ENCODE measurements at regions not wholly inside any gene's neighbourhood (a gene's known extent, or its start where the extent isn't known, plus 50 kb on each side); places are given as distances from the start of the nearest gene placed in this dataset.
"Not testable (repeated sequence)": the region's sequence is repeated elsewhere in the genome, so short reads cannot be mapped to it uniquely, and the experiment has no call there.

- Histone ChIP-seq H3K36me3 (ENCODE audit: low read depth) (no peaks in the 10 kb centered on the region), H3K27me3 (ENCODE audit: insufficient read depth, poor library complexity, severe bottlenecking) (no peaks in the 10 kb centered on the region), H3K4me3 (ENCODE audit: severe bottlenecking) (no peak overlapping the region), H3K27ac (ENCODE audit: poor library complexity, severe bottlenecking) (no peak overlapping the region), H3K4me1 (ENCODE audit: insufficient read depth, poor library complexity, severe bottlenecking) (no peaks in the 10 kb centered on the region), H3K9me3 (ENCODE audit: severe bottlenecking) (no peaks in the 10 kb centered on the region)
- TF ChIP-seq, protein P1, sequence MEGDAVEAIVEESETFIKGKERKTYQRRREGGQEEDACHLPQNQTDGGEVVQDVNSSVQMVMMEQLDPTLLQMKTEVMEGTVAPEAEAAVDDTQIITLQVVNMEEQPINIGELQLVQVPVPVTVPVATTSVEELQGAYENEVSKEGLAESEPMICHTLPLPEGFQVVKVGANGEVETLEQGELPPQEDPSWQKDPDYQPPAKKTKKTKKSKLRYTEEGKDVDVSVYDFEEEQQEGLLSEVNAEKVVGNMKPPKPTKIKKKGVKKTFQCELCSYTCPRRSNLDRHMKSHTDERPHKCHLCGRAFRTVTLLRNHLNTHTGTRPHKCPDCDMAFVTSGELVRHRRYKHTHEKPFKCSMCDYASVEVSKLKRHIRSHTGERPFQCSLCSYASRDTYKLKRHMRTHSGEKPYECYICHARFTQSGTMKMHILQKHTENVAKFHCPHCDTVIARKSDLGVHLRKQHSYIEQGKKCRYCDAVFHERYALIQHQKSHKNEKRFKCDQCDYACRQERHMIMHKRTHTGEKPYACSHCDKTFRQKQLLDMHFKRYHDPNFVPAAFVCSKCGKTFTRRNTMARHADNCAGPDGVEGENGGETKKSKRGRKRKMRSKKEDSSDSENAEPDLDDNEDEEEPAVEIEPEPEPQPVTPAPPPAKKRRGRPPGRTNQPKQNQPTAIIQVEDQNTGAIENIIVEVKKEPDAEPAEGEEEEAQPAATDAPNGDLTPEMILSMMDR (IDR thresholded peaks at IDR 0.05; ENCODE audit: poor library complexity, severe bottlenecking), result no peak
- ATAC-seq (ENCODE audit: low read depth) (no peak), DNase-seq (ENCODE audit: low spot score) (no peak)
These were observed 400.7 kb downstream of the ZNF674 start for GRCh38 chrX:46144566-46144965.

- Histone ChIP-seq H3K36me3 (ENCODE audit: low read depth) (no peaks in the 10 kb centered on the region), H3K27me3 (ENCODE audit: insufficient read depth, poor library complexity, severe bottlenecking) (no peaks in the 10 kb centered on the region), H3K4me1 (ENCODE audit: insufficient read depth, poor library complexity, severe bottlenecking) (no peaks in the 10 kb centered on the region), H3K9me3 (ENCODE audit: severe bottlenecking) (no peaks in the 10 kb centered on the region), H3K27ac (ENCODE audit: poor library complexity, severe bottlenecking) (no peak overlapping the region), H3K4me3 (ENCODE audit: severe bottlenecking) (no peak overlapping the region)
- no peak for DNase-seq (ENCODE audit: low spot score)
- TF ChIP-seq, protein P1 (IDR thresholded peaks at IDR 0.05; ENCODE audit: poor library complexity, severe bottlenecking), result no peak
- ATAC-seq (ENCODE audit: low read depth), result no peak
These were observed 404.9 kb downstream of the ZNF674 start for GRCh38 chrX:46140272-46140671.

DNA sequence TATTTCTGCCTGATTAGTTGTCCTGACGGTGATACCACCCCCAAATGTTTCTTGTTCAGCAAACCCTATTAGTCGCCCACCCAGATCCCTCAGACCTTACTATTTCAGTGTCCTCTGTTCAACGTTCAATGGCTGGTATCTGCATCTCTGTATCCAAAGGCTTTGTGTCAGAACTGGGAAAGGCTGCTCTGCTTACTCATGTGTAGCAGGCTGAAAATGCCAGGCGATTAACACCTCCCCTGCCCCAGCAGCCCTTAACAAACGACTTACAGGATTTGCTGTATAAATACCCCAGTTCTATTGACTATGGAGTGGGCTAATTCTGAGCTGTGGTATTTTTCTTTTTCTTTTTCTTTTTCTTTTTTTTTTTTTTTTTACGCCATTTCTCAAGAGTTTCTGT lies 415.0 kb downstream of the ZNF674 start:
- Histone ChIP-seq H3K36me3 (ENCODE audit: low read depth) (no peaks in the 10 kb centered on the region), H3K4me1 (ENCODE audit: insufficient read depth, poor library complexity, severe bottlenecking) (no peaks in the 10 kb centered on the region), H3K27me3 (ENCODE audit: insufficient read depth, poor library complexity, severe bottlenecking) (no peaks in the 10 kb centered on the region), H3K27ac (ENCODE audit: poor library complexity, severe bottlenecking) (no peak overlapping the region), H3K4me3 (ENCODE audit: severe bottlenecking) (no peak overlapping the region), H3K9me3 (ENCODE audit: severe bottlenecking) (no peaks in the 10 kb centered on the region)
- DNase-seq (ENCODE audit: low spot score) (no peak), ATAC-seq (ENCODE audit: low read depth) (no peak)
- TF ChIP-seq, protein P1 (IDR thresholded peaks at IDR 0.05; ENCODE audit: poor library complexity, severe bottlenecking), result no peak

GRCh38 chrX:46125111-46125510 lies 420.1 kb downstream of the ZNF674 start:
- ATAC-seq (ENCODE audit: low read depth) (peak; percentile 14; the same call in 1 of the 3 replicates), DNase-seq (ENCODE audit: low spot score) (no peak)
- no peak overlapping the region for H3K4me3 ChIP-seq (ENCODE audit: severe bottlenecking)
- H3K36me3 ChIP-seq (ENCODE audit: low read depth), result no peaks in the 10 kb centered on the region
- H3K27me3 ChIP-seq (ENCODE audit: insufficient read depth, poor library complexity, severe bottlenecking), result no peaks in the 10 kb centered on the region
- TF ChIP-seq, protein P1 (IDR thresholded peaks at IDR 0.05; ENCODE audit: poor library complexity, severe bottlenecking), result no peak
- H3K4me1 ChIP-seq (ENCODE audit: insufficient read depth, poor library complexity, severe bottlenecking), result no peaks in the 10 kb centered on the region
- no peak overlapping the region for H3K27ac ChIP-seq (ENCODE audit: poor library complexity, severe bottlenecking)
- no peaks in the 10 kb centered on the region for H3K9me3 ChIP-seq (ENCODE audit: severe bottlenecking)

GRCh38 chrX:46117234-46117633 lies 428.0 kb downstream of the ZNF674 start:
- ATAC-seq (ENCODE audit: low read depth), result no peak
- H3K4me1 ChIP-seq (ENCODE audit: insufficient read depth, poor library complexity, severe bottlenecking), result no peaks in the 10 kb centered on the region
- no peak overlapping the region for H3K27ac ChIP-seq (ENCODE audit: poor library complexity, severe bottlenecking)
- TF ChIP-seq, protein P1 (IDR thresholded peaks at IDR 0.05; ENCODE audit: poor library complexity, severe bottlenecking), result no peak
- H3K9me3 ChIP-seq (ENCODE audit: severe bottlenecking), result no peaks in the 10 kb centered on the region
- DNase-seq (ENCODE audit: low spot score), result no peak
- no peaks in the 10 kb centered on the region for H3K36me3 ChIP-seq (ENCODE audit: low read depth)
- H3K4me3 ChIP-seq (ENCODE audit: severe bottlenecking), result no peak overlapping the region
- no peaks in the 10 kb centered on the region for H3K27me3 ChIP-seq (ENCODE audit: insufficient read depth, poor library complexity, severe bottlenecking)

DNA sequence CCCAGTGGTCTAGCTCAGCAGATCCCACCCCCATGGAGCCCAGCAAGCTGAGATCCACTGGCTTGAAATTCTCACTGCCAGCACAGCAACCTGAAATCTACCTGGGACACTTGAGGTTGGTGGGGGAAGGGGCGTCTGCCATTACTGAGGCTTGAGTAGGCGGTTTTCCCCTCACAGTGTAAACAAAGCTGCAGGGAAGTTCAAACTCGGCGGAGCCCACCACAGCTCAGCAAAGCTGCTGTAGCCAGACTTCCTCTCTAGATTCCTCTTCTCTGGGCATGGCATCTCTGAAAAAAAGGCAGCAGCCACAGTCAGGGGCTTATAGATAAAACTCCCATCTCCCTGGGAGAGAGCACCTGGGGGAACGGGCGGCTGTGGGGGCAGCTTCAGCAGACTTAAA lies 457.9 kb downstream of the ZNF674 start:
- not testable (repeated sequence) for H3K36me3 ChIP-seq (ENCODE audit: low read depth); H3K9me3 ChIP-seq (ENCODE audit: severe bottlenecking); H3K4me3 ChIP-seq (ENCODE audit: severe bottlenecking); DNase-seq (ENCODE audit: low spot score); ATAC-seq (ENCODE audit: low read depth); H3K4me1 ChIP-seq (ENCODE audit: insufficient read depth, poor library complexity, severe bottlenecking); H3K27ac ChIP-seq (ENCODE audit: poor library complexity, severe bottlenecking); H3K27me3 ChIP-seq (ENCODE audit: insufficient read depth, poor library complexity, severe bottlenecking)

DNA sequence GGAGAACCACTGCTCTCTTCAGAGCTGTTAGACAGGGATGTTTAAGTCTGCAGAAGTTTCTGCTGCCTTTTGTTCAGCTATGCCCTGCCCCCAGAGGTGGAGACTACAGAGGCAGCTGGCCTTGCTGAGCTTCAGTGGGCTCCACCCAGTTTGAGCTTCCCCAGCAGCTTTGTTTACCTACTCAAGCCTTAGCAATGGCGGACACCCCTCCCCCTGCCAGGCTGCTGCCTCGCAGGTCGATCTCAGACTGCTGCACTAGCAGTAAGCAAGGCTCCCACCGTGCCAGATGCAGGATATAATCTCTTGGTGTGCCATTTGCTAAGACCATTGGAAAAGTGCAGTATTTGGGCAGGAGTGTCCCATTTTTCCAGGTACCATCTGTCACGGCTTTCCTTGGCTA lies 465.1 kb downstream of the ZNF674 start:
- H3K36me3 ChIP-seq (ENCODE audit: low read depth); H3K27ac ChIP-seq (ENCODE audit: poor library complexity, severe bottlenecking); ATAC-seq (ENCODE audit: low read depth); H3K9me3 ChIP-seq (ENCODE audit: severe bottlenecking); DNase-seq (ENCODE audit: low spot score); H3K4me3 ChIP-seq (ENCODE audit: severe bottlenecking); H3K27me3 ChIP-seq (ENCODE audit: insufficient read depth, poor library complexity, severe bottlenecking); H3K4me1 ChIP-seq (ENCODE audit: insufficient read depth, poor library complexity, severe bottlenecking): not testable (repeated sequence)

Data from RWPE2 (cell line).